ENCODE measurements at regions not wholly inside any gene's neighbourhood (a gene's known extent, or its start where the extent isn't known, plus 50 kb on each side); places are given as distances from the start of the nearest gene placed in this dataset.
"Not testable (repeated sequence)": the region's sequence is repeated elsewhere in the genome, so short reads cannot be mapped to it uniquely, and the experiment has no call there.

- no peak overlapping the region for H3K4me3 ChIP-seq (ENCODE audit: low read length)
Observed at GRCh38 chr20:53795170-53795569, 201.5 kb upstream of the ZNF217 start.

GRCh38 chr20:53794529-53795115 lies 201.0 kb upstream of the ZNF217 start:
- no peak overlapping the region for H3K4me3 ChIP-seq (ENCODE audit: low read length)
- H3K9ac ChIP-seq (ENCODE audit: low read depth, low read length), result no peak overlapping the region
- H3K4me1 ChIP-seq (ENCODE audit: insufficient read depth, low read length), result peaks cover 13% of the 10 kb centered on the region; the same call in 1 of the 2 replicates
- no peak overlapping the region for H3K27ac ChIP-seq (ENCODE audit: low read length)
- H3K27me3 ChIP-seq (ENCODE audit: insufficient read depth, low read length), result no peaks in the 10 kb centered on the region
- H3K36me3 ChIP-seq (ENCODE audit: insufficient read depth, low read depth, low read length), result no peaks in the 10 kb centered on the region
- no peaks in the 10 kb centered on the region for H3K9me3 ChIP-seq (ENCODE audit: insufficient read depth, low read depth, low read length)

More at GRCh38 chr20:53795170-53795569, 201.5 kb upstream of the ZNF217 start:
- Histone ChIP-seq H3K9me3 (ENCODE audit: insufficient read depth, low read depth, low read length) (no peaks in the 10 kb centered on the region), H3K27me3 (ENCODE audit: insufficient read depth, low read length) (no peaks in the 10 kb centered on the region), H3K4me1 (ENCODE audit: insufficient read depth, low read length) (peaks cover 9% of the 10 kb centered on the region; the same call in 1 of the 2 replicates), H3K36me3 (ENCODE audit: insufficient read depth, low read depth, low read length) (no peaks in the 10 kb centered on the region), H3K27ac (ENCODE audit: low read length) (no peak overlapping the region), H3K9ac (ENCODE audit: low read depth, low read length) (no peak overlapping the region)

- H3K9ac ChIP-seq (ENCODE audit: low read depth, low read length), result no peak overlapping the region
- no peaks in the 10 kb centered on the region for H3K27me3 ChIP-seq (ENCODE audit: insufficient read depth, low read length)
- no peaks in the 10 kb centered on the region for H3K9me3 ChIP-seq (ENCODE audit: insufficient read depth, low read depth, low read length)
- peaks cover 17% of the 10 kb centered on the region; the same call in 1 of the 2 replicates for H3K4me1 ChIP-seq (ENCODE audit: insufficient read depth, low read length)
- no peak overlapping the region for H3K27ac ChIP-seq (ENCODE audit: low read length)
- no peaks in the 10 kb centered on the region for H3K36me3 ChIP-seq (ENCODE audit: insufficient read depth, low read depth, low read length)
- no peak overlapping the region for H3K4me3 ChIP-seq (ENCODE audit: low read length)
Observed at GRCh38 chr20:53793783-53794383, 200.2 kb upstream of the ZNF217 start.

- Histone ChIP-seq H3K4me1 (ENCODE audit: insufficient read depth, low read length) (peaks cover 17% of the 10 kb centered on the region; the same call in 1 of the 2 replicates), H3K9ac (ENCODE audit: low read depth, low read length) (no peak overlapping the region), H3K36me3 (ENCODE audit: insufficient read depth, low read depth, low read length) (no peaks in the 10 kb centered on the region), H3K9me3 (ENCODE audit: insufficient read depth, low read depth, low read length) (no peaks in the 10 kb centered on the region), H3K27me3 (ENCODE audit: insufficient read depth, low read length) (no peaks in the 10 kb centered on the region), H3K27ac (ENCODE audit: low read length) (no peak overlapping the region), H3K4me3 (ENCODE audit: low read length) (no peak overlapping the region)
Observed at GRCh38 chr20:53792946-53793536, 199.4 kb upstream of the ZNF217 start.

- Histone ChIP-seq H3K4me3 (ENCODE audit: low read length) (no peak overlapping the region), H3K27ac (ENCODE audit: low read length) (no peak overlapping the region), H3K27me3 (ENCODE audit: insufficient read depth, low read length) (no peaks in the 10 kb centered on the region), H3K36me3 (ENCODE audit: insufficient read depth, low read depth, low read length) (no peaks in the 10 kb centered on the region), H3K9ac (ENCODE audit: low read depth, low read length) (no peak overlapping the region), H3K9me3 (ENCODE audit: insufficient read depth, low read depth, low read length) (no peaks in the 10 kb centered on the region), H3K4me1 (ENCODE audit: insufficient read depth, low read length) (peaks cover 29% of the 10 kb centered on the region; the same call in 1 of the 2 replicates)
Observed at GRCh38 chr20:53789989-53790675, 196.5 kb upstream of the ZNF217 start.

GRCh38 chr20:53788253-53789022 lies 194.8 kb upstream of the ZNF217 start:
- Histone ChIP-seq H3K36me3 (ENCODE audit: insufficient read depth, low read depth, low read length) (no peaks in the 10 kb centered on the region), H3K27me3 (ENCODE audit: insufficient read depth, low read length) (no peaks in the 10 kb centered on the region), H3K4me3 (ENCODE audit: low read length) (no peak overlapping the region), H3K4me1 (ENCODE audit: insufficient read depth, low read length) (peaks cover 29% of the 10 kb centered on the region; the same call in 1 of the 2 replicates), H3K9me3 (ENCODE audit: insufficient read depth, low read depth, low read length) (no peaks in the 10 kb centered on the region), H3K27ac (ENCODE audit: low read length) (no peak overlapping the region), H3K9ac (ENCODE audit: low read depth, low read length) (no peak overlapping the region)

- not testable (repeated sequence) for H3K27ac ChIP-seq (ENCODE audit: low read length); H3K4me3 ChIP-seq (ENCODE audit: low read length); H3K36me3 ChIP-seq (ENCODE audit: insufficient read depth, low read depth, low read length); H3K9ac ChIP-seq (ENCODE audit: low read depth, low read length); H3K27me3 ChIP-seq (ENCODE audit: insufficient read depth, low read length); H3K9me3 ChIP-seq (ENCODE audit: insufficient read depth, low read depth, low read length)
- peaks cover 29% of the 10 kb centered on the region; the same call in 1 of the 2 replicates for H3K4me1 ChIP-seq (ENCODE audit: insufficient read depth, low read length)
Observed at GRCh38 chr20:53787491-53787931, 193.9 kb upstream of the ZNF217 start.

- Histone ChIP-seq H3K27ac (ENCODE audit: low read length) (no peak overlapping the region), H3K27me3 (ENCODE audit: insufficient read depth, low read length) (no peaks in the 10 kb centered on the region), H3K9me3 (ENCODE audit: insufficient read depth, low read depth, low read length) (no peaks in the 10 kb centered on the region), H3K36me3 (ENCODE audit: insufficient read depth, low read depth, low read length) (no peaks in the 10 kb centered on the region), H3K9ac (ENCODE audit: low read depth, low read length) (0 out of 2 replicates have a peak overlapping the region, but pooled peaks have one; percentile 13), H3K4me1 (ENCODE audit: insufficient read depth, low read length) (peaks cover 25% of the 10 kb centered on the region; the same call in 1 of the 2 replicates), H3K4me3 (ENCODE audit: low read length) (no peak overlapping the region)
Observed at GRCh38 chr20:53786445-53787267, 193.0 kb upstream of the ZNF217 start.

GRCh38 chr20:53786071-53786444 lies 192.4 kb upstream of the ZNF217 start:
- no peak overlapping the region for H3K4me3 ChIP-seq (ENCODE audit: low read length)
- H3K9ac ChIP-seq (ENCODE audit: low read depth, low read length), result no peak overlapping the region
- H3K9me3 ChIP-seq (ENCODE audit: insufficient read depth, low read depth, low read length), result no peaks in the 10 kb centered on the region
- H3K36me3 ChIP-seq (ENCODE audit: insufficient read depth, low read depth, low read length), result no peaks in the 10 kb centered on the region
- H3K4me1 ChIP-seq (ENCODE audit: insufficient read depth, low read length), result peaks cover 25% of the 10 kb centered on the region; the same call in 1 of the 2 replicates
- H3K27me3 ChIP-seq (ENCODE audit: insufficient read depth, low read length), result no peaks in the 10 kb centered on the region
- no peak overlapping the region for H3K27ac ChIP-seq (ENCODE audit: low read length)

GRCh38 chr20:53785320-53785719 lies 191.7 kb upstream of the ZNF217 start:
- Histone ChIP-seq H3K9me3 (ENCODE audit: insufficient read depth, low read depth, low read length) (no peaks in the 10 kb centered on the region), H3K27me3 (ENCODE audit: insufficient read depth, low read length) (no peaks in the 10 kb centered on the region), H3K9ac (ENCODE audit: low read depth, low read length) (no peak overlapping the region), H3K4me3 (ENCODE audit: low read length) (no peak overlapping the region), H3K27ac (ENCODE audit: low read length) (no peak overlapping the region), H3K4me1 (ENCODE audit: insufficient read depth, low read length) (peaks cover 20% of the 10 kb centered on the region; the same call in 1 of the 2 replicates), H3K36me3 (ENCODE audit: insufficient read depth, low read depth, low read length) (no peaks in the 10 kb centered on the region)

Data from iPS-20b (cell line).